Epithelial cell of proximal tubule (primary cell): ENCODE measurements at regions not wholly inside any gene's neighbourhood (a gene's known extent, or its start where the extent isn't known, plus 50 kb on each side); places are given as distances from the start of the nearest gene placed in this dataset.

Experiments
- DNase-seq: peaks from one replicate; pipeline ENCODE4 v3.0.0-alpha.2; 2011; ENCODE audit warnings: low read depth
- H3K4me3 ChIP-seq: 2 replicates; pipeline ENCODE4 v1.5.1; 2011; ENCODE audit warnings: low read depth, mild to moderate bottlenecking, low read length
- CTCF ChIP-seq: conservative IDR thresholded peaks from 2 replicates; pipeline ENCODE4 v1.5.1; 2012; ENCODE audit warnings: low read depth, mild to moderate bottlenecking, low read length

GRCh38 chr9:108211411-108211955, 644.3 kb downstream of the ACTL7B start:
- no peak for DNase-seq
- TF ChIP-seq CTCF = no peak
- H3K4me3 ChIP-seq = no peak overlapping the region

- TF ChIP-seq CTCF = no peak
- no peak for DNase-seq
- H3K4me3 ChIP-seq = no peak overlapping the region
Measured at GRCh38 chr9:108209132-108209685, 646.6 kb downstream of the ACTL7B start.

DNA sequence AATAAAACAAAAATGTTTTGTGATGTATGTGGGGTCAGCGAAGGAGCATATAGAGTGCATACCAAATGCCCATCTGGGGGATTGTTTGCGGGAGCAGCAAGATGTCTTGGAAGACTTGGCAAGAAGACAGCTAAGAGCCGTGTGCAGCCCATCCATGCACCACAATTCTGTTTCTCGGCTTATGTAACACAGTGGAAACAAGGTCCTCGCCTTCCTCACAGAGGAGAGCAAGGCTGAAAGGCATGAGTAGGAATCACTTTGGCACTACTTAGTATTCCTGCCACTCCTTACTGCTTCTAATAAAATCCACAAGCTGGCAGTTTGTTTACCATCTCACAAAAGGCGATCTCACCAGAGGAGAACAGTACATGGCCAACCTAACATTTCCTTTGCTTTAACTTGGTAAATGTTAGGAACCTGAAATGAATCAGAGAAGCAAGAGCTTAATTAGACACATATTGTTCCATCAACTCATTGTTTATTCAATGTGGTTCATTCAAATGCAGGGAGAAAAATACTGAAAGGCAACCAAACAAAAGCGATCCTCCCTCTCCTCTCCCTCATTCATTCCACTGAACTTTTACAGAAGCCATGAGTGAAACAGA, 648.1 kb downstream of the ACTL7B start:
- no peak overlapping the region for H3K4me3 ChIP-seq
- DNase-seq = no peak
- no peak for TF ChIP-seq CTCF

- no peak for DNase-seq
- H3K4me3 ChIP-seq = no peak overlapping the region
- no peak for TF ChIP-seq CTCF
Measured at GRCh38 chr9:108205276-108205675, 650.5 kb downstream of the ACTL7B start.

DNA sequence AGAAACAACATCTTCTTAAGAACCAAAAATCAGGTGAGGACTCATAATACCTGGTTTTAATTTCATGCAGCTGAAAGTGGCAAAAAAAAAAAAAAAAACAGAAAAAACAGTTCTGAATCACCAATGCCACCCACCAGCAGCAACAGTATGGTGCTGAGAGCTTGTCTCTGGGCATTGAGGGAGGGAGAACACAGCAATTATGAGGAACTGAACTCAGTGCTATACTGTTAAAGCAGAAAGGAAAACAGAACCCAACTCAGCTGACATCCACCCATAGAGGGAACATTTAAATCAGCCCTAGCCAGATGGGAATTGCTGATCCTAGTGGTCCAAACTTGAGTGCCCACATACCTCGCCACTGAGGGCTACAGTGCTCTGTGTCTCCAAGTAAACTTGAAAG, 657.9 kb downstream of the ACTL7B start:
- H3K4me3 ChIP-seq = no peak overlapping the region
- no peak for DNase-seq
- no peak for TF ChIP-seq CTCF

DNA sequence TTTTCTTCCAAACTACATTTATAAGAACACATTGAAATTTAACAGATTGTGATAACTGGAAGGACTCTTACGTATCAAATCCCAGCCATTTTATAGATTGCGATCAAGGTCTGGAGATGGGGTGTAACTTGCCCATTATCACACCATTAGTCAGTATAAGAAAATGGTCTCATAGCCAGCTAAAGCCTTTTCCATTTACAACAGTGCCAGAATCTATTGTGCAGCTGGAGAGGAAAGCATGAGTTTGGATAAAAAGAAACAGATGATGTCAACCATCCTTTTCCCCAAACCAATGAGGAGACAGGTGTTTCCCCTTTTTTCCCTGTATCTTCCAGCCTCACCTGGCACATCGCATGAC, 658.8 kb downstream of the ACTL7B start:
- no peak overlapping the region for H3K4me3 ChIP-seq
- no peak for DNase-seq
- no peak for TF ChIP-seq CTCF

- no peak for TF ChIP-seq CTCF
- no peak overlapping the region for H3K4me3 ChIP-seq
- no peak for DNase-seq
Measured at GRCh38 chr9:108196332-108197007, 659.3 kb downstream of the ACTL7B start.
